GM12878 (cell line): ENCODE measurements at regions not wholly inside any gene's neighbourhood (a gene's known extent, or its start where the extent isn't known, plus 50 kb on each side); places are given as distances from the start of the nearest gene placed in this dataset.
"Not testable (repeated sequence)": the region's sequence is repeated elsewhere in the genome, so short reads cannot be mapped to it uniquely, and the experiment has no call there.

Experiments used
- ATAC-seq: fragments of 200-7000 bp; cut with Tn5 transposase; 3 replicates; pipeline ENCODE4 v1.9.1; 2020; ENCODE audit warnings: mild to moderate bottlenecking, moderate library complexity
- BruUV-seq: library from RNA; stranded (reverse); fragments of 400-500 nt; replicated peaks from 2 replicates; lab custom pipeline; 2021; lab: Mats Ljungman, UMichigan
- CTCF ChIA-PET: fragments of 300-600 bp; sonication (Branson Sonifier 250); formaldehyde crosslinking; extraction: SDS; loops from one replicate; lab custom pipeline; 2021; ENCODE audit warnings: inconsistent platforms; lab: Yijun Ruan, JAX
- POLR2A ChIA-PET: fragments of 350-600 bp; formaldehyde crosslinking; extraction: SDS; loops from one replicate; lab custom pipeline; 2021; ENCODE audit warnings: inconsistent platforms; lab: Charles Lee
- RAD21 ChIA-PET: fragments of 300-600 bp; sonication (Branson Sonifier 250); formaldehyde crosslinking; loops from one replicate; lab custom pipeline; 2023; ENCODE audit warnings: antibody characterized with exemption; ENCODE audit not compliant: unreplicated experiment; lab: Charles Lee
- SMC1A ChIA-PET: fragments of 300-600 bp; sonication (Branson Sonifier 250); formaldehyde crosslinking; loops from one replicate; lab custom pipeline; 2023; ENCODE audit not compliant: unreplicated experiment, uncharacterized antibody; lab: Charles Lee
- DNase-seq: peaks from one replicate; pipeline ENCODE4 v3.0.0-alpha.2; 2011; ENCODE audit warnings: low read depth, low spot score
- FAIRE-seq: peaks from 3 replicates; lab custom pipeline; 2011; peaks lifted over from hg19 to GRCh38; lab: Jason Lieb, UNC
- H2AFZ ChIP-seq: 2 replicates; pipeline ENCODE4 v1.6.0; 2011; ENCODE audit warnings: low read depth, low read length, control low read depth; ENCODE audit not compliant: control insufficient read depth
- H3K27ac ChIP-seq: 2 replicates; pipeline ENCODE4 v1.5.1; 2011; ENCODE audit warnings: control low read depth; ENCODE audit not compliant: control insufficient read depth, insufficient read depth
- H3K27me3 ChIP-seq, 2 experiments: replicated peaks in 1 of 2; 2 replicates each; pipeline versions ENCODE4 v1.6.0 to v1.6.1; 2011; ENCODE audit warnings: low read length in 1 of 2; ENCODE audit not compliant: control insufficient read depth in 2 of 2, insufficient read depth in 2 of 2
- H3K36me3 ChIP-seq, 2 experiments: 2 replicates each; pipeline ENCODE4 v1.5.1; 2011; ENCODE audit warnings: low read length in 1 of 2; ENCODE audit not compliant: control insufficient read depth in 2 of 2, insufficient read depth in 2 of 2
- H3K4me1 ChIP-seq: 2 replicates; pipeline ENCODE4 v1.6.1; 2011; ENCODE audit warnings: mild to moderate bottlenecking, low read length, moderate library complexity, mixed read lengths; ENCODE audit not compliant: control insufficient read depth, insufficient read depth
- H3K4me2 ChIP-seq: 2 replicates; pipeline ENCODE4 v1.6.0; 2011; ENCODE audit warnings: control low read depth; ENCODE audit not compliant: control insufficient read depth, insufficient read depth
- H3K4me3 ChIP-seq: fragments of 200-600 bp; sonication (generic); 2 replicates; pipeline ENCODE4 v1.5.1; 2016
- H3K79me2 ChIP-seq: 2 replicates; pipeline ENCODE4 v1.6.0; 2011; ENCODE audit warnings: low read length; ENCODE audit not compliant: control insufficient read depth, insufficient read depth
- H3K9ac ChIP-seq: 2 replicates; pipeline ENCODE4 v1.8.0; 2011; ENCODE audit warnings: low read length, control low read depth, mixed read lengths; ENCODE audit not compliant: control insufficient read depth, insufficient read depth
- H3K9me3 ChIP-seq: replicated peaks from 3 replicates; pipeline ENCODE4 v1.5.1; 2011; ENCODE audit warnings: mild to moderate bottlenecking, low read length; ENCODE audit not compliant: control insufficient read depth, insufficient read depth
- H4K20me1 ChIP-seq: 2 replicates; pipeline ENCODE4 v1.6.0; 2011; ENCODE audit not compliant: control insufficient read depth, insufficient read depth
- WGBS: methylation state at CpG from one replicate; pipeline ENCODE4 v1.1.6; 2016; ENCODE audit warnings: low lambda C conversion rate; ENCODE audit not compliant: insufficient replicate concordance, insufficient coverage; ENCODE audit errors: missing lambda C conversion rate; 5-methylcytosine and 5-hydroxymethylcytosine counted together
- in situ Hi-C: fragments of 300-500 bp; cut with MboI; formaldehyde crosslinking; loops from 9 replicates; pipeline ENCODE4 v1.14.3; 2018; ENCODE audit warnings: mixed read lengths
- intact Hi-C: fragments of 100-400 bp; cut with micrococcal nuclease; formaldehyde crosslinking; loops from one replicate; pipeline ENCODE4 v1.14.2; 2022; ENCODE audit not compliant: unreplicated experiment

DNA sequence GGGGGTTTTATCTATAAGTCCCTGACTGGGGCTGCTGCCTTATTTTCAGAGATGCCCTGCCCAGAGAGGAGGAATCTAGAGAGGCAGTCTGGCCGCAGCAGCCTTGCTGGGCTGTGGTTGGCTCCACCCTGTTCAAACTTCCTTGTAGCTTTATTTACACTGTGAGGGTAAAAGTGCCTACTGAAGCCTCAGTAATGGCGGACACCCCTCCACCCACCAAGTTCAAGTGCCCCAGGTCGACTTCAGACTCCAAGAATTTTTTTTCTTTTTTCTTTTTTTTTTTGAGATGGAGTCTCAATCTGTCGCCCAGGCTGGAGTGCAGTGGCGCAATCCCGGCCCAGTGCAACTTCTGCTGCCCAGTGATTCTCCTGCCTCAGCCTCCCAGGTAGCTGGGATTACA is 137.3 kb upstream of the MTPN start:
- CTCF ChIA-PET, result interaction anchor here (0.7 to 2.6 kb wide), 12 partner anchors 10 to 573 kb away, joined by 3 to 16 read pairs (median 5); no protein-coding TSS in a partner anchor
- intact Hi-C loops, result loop anchor here (2.0 to 10.0 kb wide), 2 partner anchors 292 to 310 kb away; no protein-coding TSS in a partner anchor
- H3K27me3 ChIP-seq, in situ Hi-C loops, H3K4me1 ChIP-seq, H3K4me3 ChIP-seq, ATAC-seq, H3K36me3 ChIP-seq, POLR2A ChIA-PET, BruUV-seq, FAIRE-seq, H3K27ac ChIP-seq, H3K4me2 ChIP-seq, DNase-seq, H2AFZ ChIP-seq, RAD21 ChIA-PET, H3K79me2 ChIP-seq, H3K9me3 ChIP-seq, H4K20me1 ChIP-seq, SMC1A ChIA-PET, H3K9ac ChIP-seq: not testable (repeated sequence)
- 25% methylated on average over 6 of the region's 6 CpGs for WGBS

DNA sequence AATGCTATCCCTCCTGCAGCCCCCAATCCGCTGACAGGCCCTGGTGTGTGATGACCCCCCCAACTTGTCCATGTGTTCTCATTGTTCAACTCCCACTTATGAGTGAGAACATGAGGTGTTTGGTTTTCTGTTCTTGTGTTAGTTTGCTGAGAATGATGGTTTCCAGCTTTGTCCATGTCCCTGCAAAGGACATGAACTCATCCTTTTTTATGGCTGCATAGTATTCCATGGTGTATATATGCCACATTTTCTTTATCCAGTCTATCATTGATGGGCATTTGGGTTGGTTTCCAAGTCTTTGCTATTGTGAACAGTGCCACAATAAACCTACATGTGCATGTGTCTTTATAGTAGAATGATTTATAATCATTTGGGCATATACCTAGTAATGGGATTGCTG is 131.9 kb upstream of the MTPN start:
- 0% methylated on average over 1 of the region's 1 CpG for WGBS
- POLR2A ChIA-PET, intact Hi-C loops: not testable (repeated sequence)

More for the DNA sequence above, 131.9 kb upstream of the MTPN start:
- FAIRE-seq, H4K20me1 ChIP-seq, H3K4me3 ChIP-seq, in situ Hi-C loops, SMC1A ChIA-PET, H3K4me1 ChIP-seq, ATAC-seq, CTCF ChIA-PET, RAD21 ChIA-PET, H3K9me3 ChIP-seq, H3K36me3 ChIP-seq, H2AFZ ChIP-seq, H3K27me3 ChIP-seq, H3K27ac ChIP-seq, BruUV-seq, DNase-seq, H3K9ac ChIP-seq, H3K4me2 ChIP-seq, H3K79me2 ChIP-seq: not testable (repeated sequence)
